ENCODE measurements at regions not wholly inside any gene's neighbourhood (a gene's known extent, or its start where the extent isn't known, plus 50 kb on each side); places are given as distances from the start of the nearest gene placed in this dataset.

GRCh38 chr18:38077229-38077628, 511.6 kb upstream of the CELF4 start:
- Histone ChIP-seq H4K91ac (replicated peaks; ENCODE audit: insufficient read length, low read length) (no peak overlapping the region), H2BK120ac (replicated peaks; ENCODE audit: low read depth, low read length) (no peak overlapping the region), H3K18ac (ENCODE audit: extremely low read depth, low read length) (no peak overlapping the region), H3K23ac (ENCODE audit: insufficient read length) (no peak overlapping the region), H3K4ac (replicated peaks; ENCODE audit: insufficient read length, low read depth, low read length) (no peak overlapping the region), H3K4me1 (replicated peaks in 1 of 4; ENCODE audit: control insufficient read depth in 3 of 4, insufficient read depth in 4 of 4, low read length in 3 of 4) (no peaks in the 10 kb centered on the region), H4K8ac (ENCODE audit: extremely low read depth, insufficient read depth, low read length) (no peak overlapping the region), H3K79me2 (ENCODE audit: control insufficient read depth in 1 of 2, insufficient read depth in 2 of 2, low read length in 2 of 2) (no peaks in the 10 kb centered on the region), H3K23me2 (ENCODE audit: low read depth, low read length) (no peaks in the 10 kb centered on the region), H2AK5ac (ENCODE audit: low read depth, low read length) (no peak overlapping the region), H3K14ac (ENCODE audit: insufficient read length) (no peak overlapping the region), H2BK5ac (ENCODE audit: low read depth, low read length) (no peak overlapping the region), H4K5ac (ENCODE audit: insufficient read length, low read depth, low read length) (no peak overlapping the region), H3K9ac (replicated peaks in 1 of 4; ENCODE audit: extremely low read depth in 1 of 4, low read depth in 3 of 4, low read length in 3 of 4) (no peak overlapping the region), H3K27ac (ENCODE audit: low read depth, low read length) (no peak overlapping the region), H2BK15ac (ENCODE audit: low read length) (no peak overlapping the region), H3K56ac (replicated peaks; ENCODE audit: insufficient read length, low read depth, low read length) (no peak overlapping the region), H3K9me3 (ENCODE audit: insufficient read depth in 2 of 2, low read depth in 1 of 2, low read length in 1 of 2) (no peaks in the 10 kb centered on the region), H3K4me3 (ENCODE audit: extremely low read depth in 1 of 4, insufficient read depth in 2 of 4, low read depth in 3 of 4, low read length in 4 of 4) (no peak overlapping the region), H3K36me3 (ENCODE audit: control insufficient read depth in 2 of 4, insufficient read depth in 4 of 4, low read length in 3 of 4) (no peaks in the 10 kb centered on the region), H3K27me3 (replicated peaks in 1 of 4; ENCODE audit: control insufficient read depth in 3 of 4, extremely low read depth in 1 of 4, insufficient read depth in 3 of 4, low read length in 3 of 4) (no peaks in the 10 kb centered on the region), H2BK12ac (ENCODE audit: low read depth, low read length) (no peak overlapping the region), H2AFZ (ENCODE audit: low read length) (no peak overlapping the region), H3K4me2 (ENCODE audit: insufficient read depth in 1 of 2, low read depth in 2 of 2, low read length in 2 of 2) (no peak overlapping the region), H3K79me1 (ENCODE audit: low read depth, low read length) (no peaks in the 10 kb centered on the region), H2BK20ac (ENCODE audit: low read length) (no peak overlapping the region), H4K20me1 (replicated peaks in 1 of 2; ENCODE audit: control insufficient read depth in 1 of 2, insufficient read depth in 2 of 2, low read length in 2 of 2) (no peaks in the 10 kb centered on the region)
- TF ChIP-seq KDM5A (IDR thresholded peaks at IDR 0.05; ENCODE audit: low read length) = no peak
- no peak for TF ChIP-seq EP300 (IDR thresholded peaks at IDR 0.05; ENCODE audit: borderline replicate concordance in 1 of 2, low read depth in 2 of 2, low read length in 2 of 2)
- no peak for TF ChIP-seq JUN (IDR thresholded peaks at IDR 0.05; ENCODE audit: low read depth, low read length)
- no peak for TF ChIP-seq CREB1 (IDR thresholded peaks at IDR 0.05)
- no peak for TF ChIP-seq CEBPB (IDR thresholded peaks at IDR 0.05; ENCODE audit: low read depth, low read length)
- TF ChIP-seq BACH1 (IDR thresholded peaks at IDR 0.05; ENCODE audit: low read length) = no peak
- TF ChIP-seq CHD2 (IDR thresholded peaks at IDR 0.05; ENCODE audit: low read length) = no peak
- TF ChIP-seq CTCF (IDR thresholded peaks at IDR 0.05; ENCODE audit: control extremely low read depth in 1 of 3, insufficient read depth in 1 of 3, low read depth in 1 of 3, low read length in 3 of 3) = no peak
- no peak for TF ChIP-seq KDM1A (IDR thresholded peaks at IDR 0.05; ENCODE audit: borderline replicate concordance, low read length)
- TF ChIP-seq SAP30 (IDR thresholded peaks at IDR 0.05; ENCODE audit: insufficient read depth, insufficient replicate concordance, low read length) = no peak
- FAIRE-seq = no peak
- ChIA-PET CTCF (ENCODE audit: partially characterized antibody) (interaction anchor here (1.1 kb wide), 1 partner anchor 9 kb away, joined by 3 read pairs; no protein-coding TSS in a partner anchor), POLR2A (ENCODE audit: partially characterized antibody) (no interaction called here)
- WGBS, 2 experiments (ENCODE audit: extremely low coverage in 1 of 2, insufficient coverage in 1 of 2, insufficient read length in 1 of 2, insufficient replicate concordance in 2 of 2, low coverage in 1 of 2, low lambda C conversion rate in 2 of 2, missing lambda C conversion rate in 1 of 2) = 87% methylated on average over 4 of the region's 4 CpGs; no CpG with 5 or more reads in 1 of the 2 experiments
- DNase-seq (ENCODE audit: low read depth in 1 of 2, low spot score in 2 of 2) = no peak

All from H1 (cell line).